ENCODE measurements at regions not wholly inside any gene's neighbourhood (a gene's known extent, or its start where the extent isn't known, plus 50 kb on each side); places are given as distances from the start of the nearest gene placed in this dataset.
"Not testable (repeated sequence)": the region's sequence is repeated elsewhere in the genome, so short reads cannot be mapped to it uniquely, and the experiment has no call there.

- not testable (repeated sequence) for TF ChIP-seq CTCF (tag by site-specific recombination; IDR thresholded peaks at IDR 0.05); ZNF776 (tag by site-specific recombination; IDR thresholded peaks at IDR 0.05; ENCODE audit: borderline replicate concordance); ZNF747 (tag by site-specific recombination; IDR thresholded peaks at IDR 0.05); ZBTB44 (tag by site-specific recombination; IDR thresholded peaks at IDR 0.05)
Measured at GRCh38 chr5:44074547-44074946, 314.7 kb downstream of the FGF10 start.

Measured in HEK293 (cell line).